ENCODE measurements at regions not wholly inside any gene's neighbourhood (a gene's known extent, or its start where the extent isn't known, plus 50 kb on each side); places are given as distances from the start of the nearest gene placed in this dataset.

GRCh38 chr16:64450177-64450576, 671.7 kb downstream of the CDH11 start:
- no peak for DNase-seq

- no peak for DNase-seq
These were observed 672.4 kb downstream of the CDH11 start for GRCh38 chr16:64449506-64449905.

GRCh38 chr16:64445649-64446048, 676.2 kb downstream of the CDH11 start:
- no peak for DNase-seq

GRCh38 chr16:64445245-64445644, 676.6 kb downstream of the CDH11 start:
- DNase-seq, result no peak

- DNase-seq, result no peak
These were observed 681.4 kb downstream of the CDH11 start for GRCh38 chr16:64440421-64440831.

GRCh38 chr16:64440005-64440404, 681.9 kb downstream of the CDH11 start:
- DNase-seq, result no peak

- DNase-seq, result no peak
These were observed 684.0 kb downstream of the CDH11 start for GRCh38 chr16:64437706-64438324.

- no peak for DNase-seq
These were observed 687.3 kb downstream of the CDH11 start for GRCh38 chr16:64434526-64435069.

- no peak for DNase-seq
These were observed 693.3 kb downstream of the CDH11 start for GRCh38 chr16:64428463-64429113.

- DNase-seq, result no peak
These were observed 695.7 kb downstream of the CDH11 start for GRCh38 chr16:64426131-64426666.

GRCh38 chr16:64425381-64425780, 696.5 kb downstream of the CDH11 start:
- no peak for DNase-seq

GRCh38 chr16:64422259-64422658, 699.6 kb downstream of the CDH11 start:
- DNase-seq, result no peak

GRCh38 chr16:64421515-64421914, 700.3 kb downstream of the CDH11 start:
- DNase-seq, result no peak

GRCh38 chr16:64419832-64420231, 702.0 kb downstream of the CDH11 start:
- DNase-seq, result no peak

- no peak for DNase-seq
These were observed 704.1 kb downstream of the CDH11 start for GRCh38 chr16:64417711-64418227.

- DNase-seq, result no peak
These were observed 705.5 kb downstream of the CDH11 start for GRCh38 chr16:64416216-64417005.

GRCh38 chr16:64412578-64413280, 709.1 kb downstream of the CDH11 start:
- DNase-seq, result no peak

- DNase-seq, result no peak
These were observed 711.6 kb downstream of the CDH11 start for GRCh38 chr16:64410306-64410705.

GRCh38 chr16:64409783-64410210, 712.1 kb downstream of the CDH11 start:
- no peak for DNase-seq

GRCh38 chr16:64408699-64409098, 713.2 kb downstream of the CDH11 start:
- no peak for DNase-seq

- DNase-seq, result no peak
These were observed 715.1 kb downstream of the CDH11 start for GRCh38 chr16:64406770-64407181.

- DNase-seq, result no peak
These were observed 718.5 kb downstream of the CDH11 start for GRCh38 chr16:64403352-64403751.

- DNase-seq, result no peak
These were observed 723.1 kb downstream of the CDH11 start for GRCh38 chr16:64398793-64399192.

All from GF-D8 (cell line).